Smooth muscle cell (in vitro differentiated cells): ENCODE measurements at regions not wholly inside any gene's neighbourhood (a gene's known extent, or its start where the extent isn't known, plus 50 kb on each side); places are given as distances from the start of the nearest gene placed in this dataset.
"Not testable (repeated sequence)": the region's sequence is repeated elsewhere in the genome, so short reads cannot be mapped to it uniquely, and the experiment has no call there.

Experiments
- DNase-seq: peaks from one replicate; lab custom pipeline; 2025; ENCODE audit not compliant: unreplicated experiment; lab: John Stamatoyannopoulos, UW
- H2AFZ ChIP-seq: fragments of 200-600 bp; sonication (generic); 2 replicates; pipeline ENCODE4 v1.6.0; 2016; ENCODE audit warnings: antibody characterized with exemption, low read depth, mild to moderate bottlenecking
- H3F3A ChIP-seq: fragments of 200-600 bp; sonication (generic); 2 replicates; pipeline ENCODE4 v1.6.0; 2017; ENCODE audit warnings: antibody characterized with exemption, low read depth
- H3K27ac ChIP-seq: fragments of 200-600 bp; sonication (generic); 2 replicates; pipeline ENCODE4 v1.5.1; 2016; ENCODE audit warnings: low read depth, mild to moderate bottlenecking
- H3K27me3 ChIP-seq: fragments of 200-600 bp; sonication (generic); 2 replicates; pipeline ENCODE4 v1.6.1; 2016; ENCODE audit warnings: low read depth, mild to moderate bottlenecking
- H3K36me3 ChIP-seq: fragments of 200-600 bp; sonication (generic); 2 replicates; pipeline ENCODE4 v1.5.1; 2016; ENCODE audit warnings: low read depth
- H3K4me1 ChIP-seq: fragments of 200-600 bp; sonication (generic); 2 replicates; pipeline ENCODE4 v1.5.1; 2016; ENCODE audit warnings: low read depth
- H3K4me2 ChIP-seq: fragments of 200-600 bp; sonication (generic); 2 replicates; pipeline ENCODE4 v1.6.0; 2016; ENCODE audit warnings: mild to moderate bottlenecking
- H3K4me3 ChIP-seq: fragments of 200-600 bp; sonication (generic); 2 replicates; pipeline ENCODE4 v1.5.1; 2016; ENCODE audit warnings: mild to moderate bottlenecking
- H3K79me2 ChIP-seq: fragments of 200-600 bp; sonication (generic); 2 replicates; pipeline ENCODE4 v1.6.0; 2016; ENCODE audit warnings: low read depth, mild to moderate bottlenecking
- H3K9ac ChIP-seq: fragments of 200-600 bp; sonication (generic); 2 replicates; pipeline ENCODE4 v1.6.0; 2016; ENCODE audit warnings: low read depth
- H3K9me3 ChIP-seq: fragments of 200-600 bp; sonication (generic); replicated peaks from 2 replicates; pipeline ENCODE4 v1.5.1; 2016; ENCODE audit warnings: low read depth
- H4K20me1 ChIP-seq: fragments of 200-600 bp; sonication (generic); 2 replicates; pipeline ENCODE4 v1.6.0; 2016; ENCODE audit warnings: low read depth
- CTCF ChIP-seq: fragments of 200-600 bp; sonication (generic); IDR thresholded peaks from 2 replicates; pipeline ENCODE4 v1.5.1; 2017; ENCODE audit warnings: borderline replicate concordance, mild to moderate bottlenecking, antibody characterized with exemption; ENCODE audit not compliant: insufficient read depth, poor library complexity, severe bottlenecking
- WGBS: methylation state at CpG from one replicate; pipeline ENCODE4 v1.1.7; 2016; ENCODE audit warnings: low lambda C conversion rate; 5-methylcytosine and 5-hydroxymethylcytosine counted together

GRCh38 chr4:126513596-126513995 lies 1119.2 kb upstream of the INTU start:
- Histone ChIP-seq H3K9ac (no peak overlapping the region), H3K4me2 (no peak overlapping the region), H3K27ac (no peak overlapping the region), H3K36me3 (no peaks in the 10 kb centered on the region), H3K9me3 (no peaks in the 10 kb centered on the region), H3F3A (no peaks in the 10 kb centered on the region), H4K20me1 (no peaks in the 10 kb centered on the region), H3K4me3 (no peak overlapping the region), H3K79me2 (no peaks in the 10 kb centered on the region), H2AFZ (no peak overlapping the region), H3K27me3 (no peaks in the 10 kb centered on the region), H3K4me1 (no peaks in the 10 kb centered on the region)
- no peak for DNase-seq
- no peak for TF ChIP-seq CTCF

GRCh38 chr4:126520731-126521130 lies 1112.0 kb upstream of the INTU start:
- 82% methylated on average over 1 of the region's 1 CpG for WGBS
- Histone ChIP-seq H3K4me3 (no peak overlapping the region), H3K27me3 (no peaks in the 10 kb centered on the region), H2AFZ (no peak overlapping the region), H3K9me3 (no peaks in the 10 kb centered on the region), H3F3A (no peaks in the 10 kb centered on the region), H3K36me3 (no peaks in the 10 kb centered on the region), H3K4me2 (no peak overlapping the region), H3K79me2 (no peaks in the 10 kb centered on the region), H3K27ac (no peak overlapping the region), H3K9ac (no peak overlapping the region), H4K20me1 (no peaks in the 10 kb centered on the region), H3K4me1 (no peaks in the 10 kb centered on the region)
- TF ChIP-seq CTCF, result no peak
- DNase-seq, result no peak

GRCh38 chr4:126525400-126525799 lies 1107.4 kb upstream of the INTU start:
- not testable (repeated sequence) for H3K27ac ChIP-seq, H3K4me3 ChIP-seq, H3K36me3 ChIP-seq, H3K27me3 ChIP-seq, H3K9ac ChIP-seq, H3F3A ChIP-seq, H3K9me3 ChIP-seq, H2AFZ ChIP-seq, H3K4me2 ChIP-seq, H3K79me2 ChIP-seq, H4K20me1 ChIP-seq, H3K4me1 ChIP-seq, DNase-seq
- 95% methylated on average over 2 of the region's 2 CpGs for WGBS

- no peak overlapping the region for H2AFZ ChIP-seq
- no peak overlapping the region for H3K4me2 ChIP-seq
- no peaks in the 10 kb centered on the region for H3K9me3 ChIP-seq
- H3K27me3 ChIP-seq, result no peaks in the 10 kb centered on the region
- no peak for TF ChIP-seq CTCF
- H3K36me3 ChIP-seq, result no peaks in the 10 kb centered on the region
- no peak for DNase-seq
- no peaks in the 10 kb centered on the region for H3K4me1 ChIP-seq
- H3K9ac ChIP-seq, result no peak overlapping the region
- 82% methylated on average over 2 of the region's 2 CpGs for WGBS
- H3F3A ChIP-seq, result no peaks in the 10 kb centered on the region
- H3K27ac ChIP-seq, result no peak overlapping the region
- no peaks in the 10 kb centered on the region for H3K79me2 ChIP-seq
- no peak overlapping the region for H3K4me3 ChIP-seq
- H4K20me1 ChIP-seq, result no peaks in the 10 kb centered on the region
Measured at GRCh38 chr4:126526335-126526734, 1106.4 kb upstream of the INTU start.
